WTC11 (cell line): ENCODE measurements at regions not wholly inside any gene's neighbourhood (a gene's known extent, or its start where the extent isn't known, plus 50 kb on each side); places are given as distances from the start of the nearest gene placed in this dataset.

Experiments
- ATAC-seq: fragments of 200-7000 bp; cut with Tn5 transposase; 2 replicates; pipeline ENCODE4 v1.10.0; 2021; ENCODE audit warnings: mild to moderate bottlenecking, moderate library complexity
- CTCF ChIA-PET: fragments of 300-600 bp; sonication (Branson Sonifier 250); formaldehyde crosslinking; loops from one replicate; lab custom pipeline; 2021; ENCODE audit warnings: antibody characterized with exemption; lab: Charles Lee
- POLR2A ChIA-PET: fragments of 350-600 bp; sonication (Branson Sonifier 250); formaldehyde crosslinking; loops from one replicate; lab custom pipeline; 2021; ENCODE audit warnings: antibody characterized with exemption; lab: Charles Lee
- DNase-seq: peaks from one replicate; pipeline ENCODE4 v3.0.0; 2021; ENCODE audit warnings: low spot score
- H3K27ac Mint-ChIP-seq: 2 replicates; pipeline ENCODE4 v1.8.0; 2021; ENCODE audit warnings: mixed read lengths
- H3K27me3 Mint-ChIP-seq: 2 replicates; pipeline ENCODE4 v1.8.0; 2021; ENCODE audit warnings: low read depth, mild to moderate bottlenecking, moderate library complexity, mixed read lengths
- H3K36me3 Mint-ChIP-seq: 2 replicates; pipeline ENCODE4 v1.8.0; 2021; ENCODE audit warnings: mixed read lengths
- H3K4me1 Mint-ChIP-seq: 2 replicates; pipeline ENCODE4 v1.8.0; 2022; ENCODE audit warnings: mixed read lengths
- H3K4me3 Mint-ChIP-seq: 2 replicates; pipeline ENCODE4 v1.8.0; 2021; ENCODE audit warnings: mild to moderate bottlenecking, moderate library complexity, mixed read lengths
- H3K9me3 Mint-ChIP-seq: 2 replicates; pipeline ENCODE4 v1.8.0; 2021; ENCODE audit warnings: mixed read lengths
- FOXK1 ChIP-seq: sonication (generic); formaldehyde crosslinking; IDR thresholded peaks from 2 replicates; pipeline ENCODE4 v1.8.0; 2022; ENCODE audit warnings: mild to moderate bottlenecking, moderate library complexity, missing genetic modification reagents
- NFE2L1 ChIP-seq: sonication (generic); formaldehyde crosslinking; IDR thresholded peaks from 2 replicates; pipeline ENCODE4 v1.8.1; 2023; ENCODE audit warnings: missing genetic modification reagents
- SMAD4 ChIP-seq: sonication (generic); formaldehyde crosslinking; IDR thresholded peaks from 2 replicates; pipeline ENCODE4 v1.8.0; 2022; ENCODE audit warnings: mild to moderate bottlenecking, missing genetic modification reagents
- TCF7 ChIP-seq: sonication (generic); formaldehyde crosslinking; IDR thresholded peaks from 2 replicates; pipeline ENCODE4 v1.8.0; 2022; ENCODE audit warnings: mild to moderate bottlenecking, low read depth, missing genetic modification reagents, moderate library complexity
- ZNF219 ChIP-seq: sonication (generic); formaldehyde crosslinking; IDR thresholded peaks from 2 replicates; pipeline ENCODE4 v1.8.0; 2023; ENCODE audit warnings: missing genetic modification reagents, mild to moderate bottlenecking, borderline replicate concordance
- ZNF232 ChIP-seq: sonication (generic); formaldehyde crosslinking; IDR thresholded peaks from 2 replicates; pipeline ENCODE4 v1.8.0; 2022; ENCODE audit warnings: mild to moderate bottlenecking, missing genetic modification reagents
- TF ChIP-seq, protein P1 (sequence below): fragments of 250-450 bp; sonication (Bioruptor Pico); IDR thresholded peaks from 2 replicates; pipeline ENCODE4 v1.9.0; 2021; ENCODE audit warnings: mild to moderate bottlenecking
- TF ChIP-seq, protein P2 (sequence below): sonication (generic); formaldehyde crosslinking; IDR thresholded peaks from 2 replicates; pipeline ENCODE4 v1.8.1; 2023; ENCODE audit warnings: mild to moderate bottlenecking, missing genetic modification reagents
- TF ChIP-seq, protein P3 (sequence below): sonication (generic); formaldehyde crosslinking; IDR thresholded peaks from 2 replicates; pipeline ENCODE4 v1.8.1; 2023; ENCODE audit warnings: mild to moderate bottlenecking, missing genetic modification reagents, moderate library complexity
- TF ChIP-seq, protein P4 (sequence below): sonication (generic); formaldehyde crosslinking; conservative IDR thresholded peaks from 2 replicates; pipeline ENCODE4 v1.8.1; 2023; ENCODE audit warnings: mild to moderate bottlenecking, low read depth, missing genetic modification reagents, moderate library complexity
- TF ChIP-seq, protein P5 (sequence below): sonication (generic); formaldehyde crosslinking; conservative IDR thresholded peaks from 2 replicates; pipeline ENCODE4 v1.8.1; 2022; ENCODE audit warnings: mild to moderate bottlenecking, missing genetic modification reagents
- TF ChIP-seq, protein P6 (sequence below): fragments of 250-450 bp; sonication (Bioruptor Pico); IDR thresholded peaks from 2 replicates; pipeline ENCODE4 v2.1.2; 2022; ENCODE audit warnings: mild to moderate bottlenecking, moderate library complexity
- TF ChIP-seq, protein P7 (sequence below): sonication (generic); formaldehyde crosslinking; IDR thresholded peaks from 2 replicates; pipeline ENCODE4 v1.8.0; 2023; ENCODE audit warnings: missing genetic modification reagents
- TF ChIP-seq, protein P8 (sequence below): sonication (generic); formaldehyde crosslinking; IDR thresholded peaks from 2 replicates; pipeline ENCODE4 v1.8.0; 2022; ENCODE audit warnings: missing genetic modification reagents
- TF ChIP-seq, protein P9 (sequence below): sonication (generic); formaldehyde crosslinking; IDR thresholded peaks from 2 replicates; pipeline ENCODE4 v1.8.0; 2022; ENCODE audit warnings: mild to moderate bottlenecking, missing genetic modification reagents

DNA sequence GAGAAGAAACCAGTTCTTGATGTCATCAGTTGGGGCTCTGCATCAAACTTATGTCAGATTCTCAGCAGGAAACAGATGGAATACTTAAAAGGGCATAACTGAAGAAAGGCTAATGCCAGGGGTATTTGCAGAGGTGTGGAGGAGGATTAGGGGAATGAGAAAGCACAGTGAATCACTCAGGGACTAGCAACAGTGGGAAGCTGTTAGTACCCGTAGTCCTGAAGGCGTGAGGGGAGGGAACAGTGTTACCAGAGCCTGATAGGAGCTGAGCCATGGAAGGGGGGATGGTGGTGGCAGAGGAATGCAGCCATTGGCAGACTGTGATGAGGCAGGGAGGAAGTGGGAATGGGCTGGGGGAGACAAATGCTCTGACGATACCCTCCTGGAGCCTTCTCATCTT, 162.3 kb downstream of the UTP18 start (continued):
- TF ChIP-seq, protein P1, sequence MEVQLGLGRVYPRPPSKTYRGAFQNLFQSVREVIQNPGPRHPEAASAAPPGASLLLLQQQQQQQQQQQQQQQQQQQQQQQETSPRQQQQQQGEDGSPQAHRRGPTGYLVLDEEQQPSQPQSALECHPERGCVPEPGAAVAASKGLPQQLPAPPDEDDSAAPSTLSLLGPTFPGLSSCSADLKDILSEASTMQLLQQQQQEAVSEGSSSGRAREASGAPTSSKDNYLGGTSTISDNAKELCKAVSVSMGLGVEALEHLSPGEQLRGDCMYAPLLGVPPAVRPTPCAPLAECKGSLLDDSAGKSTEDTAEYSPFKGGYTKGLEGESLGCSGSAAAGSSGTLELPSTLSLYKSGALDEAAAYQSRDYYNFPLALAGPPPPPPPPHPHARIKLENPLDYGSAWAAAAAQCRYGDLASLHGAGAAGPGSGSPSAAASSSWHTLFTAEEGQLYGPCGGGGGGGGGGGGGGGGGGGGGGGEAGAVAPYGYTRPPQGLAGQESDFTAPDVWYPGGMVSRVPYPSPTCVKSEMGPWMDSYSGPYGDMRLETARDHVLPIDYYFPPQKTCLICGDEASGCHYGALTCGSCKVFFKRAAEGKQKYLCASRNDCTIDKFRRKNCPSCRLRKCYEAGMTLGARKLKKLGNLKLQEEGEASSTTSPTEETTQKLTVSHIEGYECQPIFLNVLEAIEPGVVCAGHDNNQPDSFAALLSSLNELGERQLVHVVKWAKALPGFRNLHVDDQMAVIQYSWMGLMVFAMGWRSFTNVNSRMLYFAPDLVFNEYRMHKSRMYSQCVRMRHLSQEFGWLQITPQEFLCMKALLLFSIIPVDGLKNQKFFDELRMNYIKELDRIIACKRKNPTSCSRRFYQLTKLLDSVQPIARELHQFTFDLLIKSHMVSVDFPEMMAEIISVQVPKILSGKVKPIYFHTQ (CRISPR knock-in tag) = no peak
- TF ChIP-seq, protein P2, sequence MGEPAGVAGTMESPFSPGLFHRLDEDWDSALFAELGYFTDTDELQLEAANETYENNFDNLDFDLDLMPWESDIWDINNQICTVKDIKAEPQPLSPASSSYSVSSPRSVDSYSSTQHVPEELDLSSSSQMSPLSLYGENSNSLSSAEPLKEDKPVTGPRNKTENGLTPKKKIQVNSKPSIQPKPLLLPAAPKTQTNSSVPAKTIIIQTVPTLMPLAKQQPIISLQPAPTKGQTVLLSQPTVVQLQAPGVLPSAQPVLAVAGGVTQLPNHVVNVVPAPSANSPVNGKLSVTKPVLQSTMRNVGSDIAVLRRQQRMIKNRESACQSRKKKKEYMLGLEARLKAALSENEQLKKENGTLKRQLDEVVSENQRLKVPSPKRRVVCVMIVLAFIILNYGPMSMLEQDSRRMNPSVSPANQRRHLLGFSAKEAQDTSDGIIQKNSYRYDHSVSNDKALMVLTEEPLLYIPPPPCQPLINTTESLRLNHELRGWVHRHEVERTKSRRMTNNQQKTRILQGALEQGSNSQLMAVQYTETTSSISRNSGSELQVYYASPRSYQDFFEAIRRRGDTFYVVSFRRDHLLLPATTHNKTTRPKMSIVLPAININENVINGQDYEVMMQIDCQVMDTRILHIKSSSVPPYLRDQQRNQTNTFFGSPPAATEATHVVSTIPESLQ (CRISPR knock-in tag) = no peak
- TF ChIP-seq, protein P3, sequence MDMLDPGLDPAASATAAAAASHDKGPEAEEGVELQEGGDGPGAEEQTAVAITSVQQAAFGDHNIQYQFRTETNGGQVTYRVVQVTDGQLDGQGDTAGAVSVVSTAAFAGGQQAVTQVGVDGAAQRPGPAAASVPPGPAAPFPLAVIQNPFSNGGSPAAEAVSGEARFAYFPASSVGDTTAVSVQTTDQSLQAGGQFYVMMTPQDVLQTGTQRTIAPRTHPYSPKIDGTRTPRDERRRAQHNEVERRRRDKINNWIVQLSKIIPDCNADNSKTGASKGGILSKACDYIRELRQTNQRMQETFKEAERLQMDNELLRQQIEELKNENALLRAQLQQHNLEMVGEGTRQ = no peak
- TF ChIP-seq, protein P4, sequence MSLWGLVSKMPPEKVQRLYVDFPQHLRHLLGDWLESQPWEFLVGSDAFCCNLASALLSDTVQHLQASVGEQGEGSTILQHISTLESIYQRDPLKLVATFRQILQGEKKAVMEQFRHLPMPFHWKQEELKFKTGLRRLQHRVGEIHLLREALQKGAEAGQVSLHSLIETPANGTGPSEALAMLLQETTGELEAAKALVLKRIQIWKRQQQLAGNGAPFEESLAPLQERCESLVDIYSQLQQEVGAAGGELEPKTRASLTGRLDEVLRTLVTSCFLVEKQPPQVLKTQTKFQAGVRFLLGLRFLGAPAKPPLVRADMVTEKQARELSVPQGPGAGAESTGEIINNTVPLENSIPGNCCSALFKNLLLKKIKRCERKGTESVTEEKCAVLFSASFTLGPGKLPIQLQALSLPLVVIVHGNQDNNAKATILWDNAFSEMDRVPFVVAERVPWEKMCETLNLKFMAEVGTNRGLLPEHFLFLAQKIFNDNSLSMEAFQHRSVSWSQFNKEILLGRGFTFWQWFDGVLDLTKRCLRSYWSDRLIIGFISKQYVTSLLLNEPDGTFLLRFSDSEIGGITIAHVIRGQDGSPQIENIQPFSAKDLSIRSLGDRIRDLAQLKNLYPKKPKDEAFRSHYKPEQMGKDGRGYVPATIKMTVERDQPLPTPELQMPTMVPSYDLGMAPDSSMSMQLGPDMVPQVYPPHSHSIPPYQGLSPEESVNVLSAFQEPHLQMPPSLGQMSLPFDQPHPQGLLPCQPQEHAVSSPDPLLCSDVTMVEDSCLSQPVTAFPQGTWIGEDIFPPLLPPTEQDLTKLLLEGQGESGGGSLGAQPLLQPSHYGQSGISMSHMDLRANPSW (CRISPR knock-in tag) = no peak
- TF ChIP-seq, protein P5, sequence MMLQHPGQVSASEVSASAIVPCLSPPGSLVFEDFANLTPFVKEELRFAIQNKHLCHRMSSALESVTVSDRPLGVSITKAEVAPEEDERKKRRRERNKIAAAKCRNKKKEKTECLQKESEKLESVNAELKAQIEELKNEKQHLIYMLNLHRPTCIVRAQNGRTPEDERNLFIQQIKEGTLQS (CRISPR knock-in tag) = no peak
- TF ChIP-seq FOXK1 (CRISPR knock-in tag) = no peak
- TF ChIP-seq, protein P6, sequence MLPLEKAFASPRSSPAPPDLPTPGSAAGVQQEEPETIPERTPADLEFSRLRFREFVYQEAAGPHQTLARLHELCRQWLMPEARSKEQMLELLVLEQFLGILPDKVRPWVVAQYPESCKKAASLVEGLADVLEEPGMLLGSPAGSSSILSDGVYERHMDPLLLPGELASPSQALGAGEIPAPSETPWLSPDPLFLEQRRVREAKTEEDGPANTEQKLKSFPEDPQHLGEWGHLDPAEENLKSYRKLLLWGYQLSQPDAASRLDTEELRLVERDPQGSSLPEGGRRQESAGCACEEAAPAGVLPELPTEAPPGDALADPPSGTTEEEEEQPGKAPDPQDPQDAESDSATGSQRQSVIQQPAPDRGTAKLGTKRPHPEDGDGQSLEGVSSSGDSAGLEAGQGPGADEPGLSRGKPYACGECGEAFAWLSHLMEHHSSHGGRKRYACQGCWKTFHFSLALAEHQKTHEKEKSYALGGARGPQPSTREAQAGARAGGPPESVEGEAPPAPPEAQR (CRISPR knock-in tag) = no peak

DNA sequence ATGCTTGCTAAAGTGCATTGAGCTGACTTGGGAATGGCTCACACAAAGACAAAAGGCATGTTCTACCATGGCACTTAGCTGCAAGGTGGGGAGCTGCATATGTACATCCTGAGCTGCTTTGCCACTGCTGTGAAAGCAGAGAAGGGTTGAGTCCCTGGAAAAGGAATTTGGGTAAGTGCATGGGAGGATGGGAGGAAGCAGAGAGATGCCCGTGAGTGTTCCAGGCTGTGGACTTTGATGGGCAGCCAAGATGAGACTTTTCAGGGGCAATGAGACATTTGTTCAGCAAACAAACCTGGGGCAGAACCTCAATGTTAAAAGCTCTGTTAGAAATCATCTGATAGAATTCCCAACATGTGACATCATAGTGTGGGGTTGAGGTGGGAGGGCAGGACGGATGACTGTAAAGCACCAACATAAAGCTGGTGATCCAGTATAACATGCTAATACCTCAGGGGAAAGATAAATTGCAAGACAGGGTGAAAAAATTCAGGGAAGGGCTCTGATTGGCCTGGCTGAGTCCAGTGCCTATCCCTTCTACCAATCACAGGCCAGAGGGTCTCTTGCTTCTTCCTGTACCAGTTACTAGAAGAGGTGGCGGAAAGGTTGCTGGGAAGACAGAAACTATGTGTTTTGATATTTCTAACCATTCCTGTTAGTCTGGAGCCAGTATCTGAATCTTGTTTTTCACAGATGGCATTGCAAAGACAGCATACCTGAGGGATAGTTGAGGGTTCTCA, 163.2 kb downstream of the UTP18 start:
- ATAC-seq = no peak
- Mint-ChIP-seq H3K27me3 (peaks cover 4% of the 10 kb centered on the region; the same call in 1 of the 2 replicates), H3K4me1 (peaks cover 12% of the 10 kb centered on the region), H3K4me3 (no peak overlapping the region), H3K27ac (no peak overlapping the region), H3K9me3 (peaks cover 20% of the 10 kb centered on the region), H3K36me3 (no peaks in the 10 kb centered on the region)
- no peak for DNase-seq
- CTCF ChIA-PET = interaction anchor here (0.8 to 1.6 kb wide), 2 partner anchors 12 to 64 kb away, joined by 5 to 7 read pairs; no protein-coding TSS in a partner anchor
- POLR2A ChIA-PET = no interaction called here
- TF ChIP-seq TCF7 (CRISPR knock-in tag) = no peak
- TF ChIP-seq, protein P3 = no peak
- TF ChIP-seq ZNF219 (CRISPR knock-in tag) = no peak
- TF ChIP-seq ZNF232 (CRISPR knock-in tag) = no peak
- TF ChIP-seq, protein P7, sequence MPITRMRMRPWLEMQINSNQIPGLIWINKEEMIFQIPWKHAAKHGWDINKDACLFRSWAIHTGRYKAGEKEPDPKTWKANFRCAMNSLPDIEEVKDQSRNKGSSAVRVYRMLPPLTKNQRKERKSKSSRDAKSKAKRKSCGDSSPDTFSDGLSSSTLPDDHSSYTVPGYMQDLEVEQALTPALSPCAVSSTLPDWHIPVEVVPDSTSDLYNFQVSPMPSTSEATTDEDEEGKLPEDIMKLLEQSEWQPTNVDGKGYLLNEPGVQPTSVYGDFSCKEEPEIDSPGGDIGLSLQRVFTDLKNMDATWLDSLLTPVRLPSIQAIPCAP (CRISPR knock-in tag) = no peak
- TF ChIP-seq, protein P5 (CRISPR knock-in tag) = no peak
- TF ChIP-seq, protein P8, sequence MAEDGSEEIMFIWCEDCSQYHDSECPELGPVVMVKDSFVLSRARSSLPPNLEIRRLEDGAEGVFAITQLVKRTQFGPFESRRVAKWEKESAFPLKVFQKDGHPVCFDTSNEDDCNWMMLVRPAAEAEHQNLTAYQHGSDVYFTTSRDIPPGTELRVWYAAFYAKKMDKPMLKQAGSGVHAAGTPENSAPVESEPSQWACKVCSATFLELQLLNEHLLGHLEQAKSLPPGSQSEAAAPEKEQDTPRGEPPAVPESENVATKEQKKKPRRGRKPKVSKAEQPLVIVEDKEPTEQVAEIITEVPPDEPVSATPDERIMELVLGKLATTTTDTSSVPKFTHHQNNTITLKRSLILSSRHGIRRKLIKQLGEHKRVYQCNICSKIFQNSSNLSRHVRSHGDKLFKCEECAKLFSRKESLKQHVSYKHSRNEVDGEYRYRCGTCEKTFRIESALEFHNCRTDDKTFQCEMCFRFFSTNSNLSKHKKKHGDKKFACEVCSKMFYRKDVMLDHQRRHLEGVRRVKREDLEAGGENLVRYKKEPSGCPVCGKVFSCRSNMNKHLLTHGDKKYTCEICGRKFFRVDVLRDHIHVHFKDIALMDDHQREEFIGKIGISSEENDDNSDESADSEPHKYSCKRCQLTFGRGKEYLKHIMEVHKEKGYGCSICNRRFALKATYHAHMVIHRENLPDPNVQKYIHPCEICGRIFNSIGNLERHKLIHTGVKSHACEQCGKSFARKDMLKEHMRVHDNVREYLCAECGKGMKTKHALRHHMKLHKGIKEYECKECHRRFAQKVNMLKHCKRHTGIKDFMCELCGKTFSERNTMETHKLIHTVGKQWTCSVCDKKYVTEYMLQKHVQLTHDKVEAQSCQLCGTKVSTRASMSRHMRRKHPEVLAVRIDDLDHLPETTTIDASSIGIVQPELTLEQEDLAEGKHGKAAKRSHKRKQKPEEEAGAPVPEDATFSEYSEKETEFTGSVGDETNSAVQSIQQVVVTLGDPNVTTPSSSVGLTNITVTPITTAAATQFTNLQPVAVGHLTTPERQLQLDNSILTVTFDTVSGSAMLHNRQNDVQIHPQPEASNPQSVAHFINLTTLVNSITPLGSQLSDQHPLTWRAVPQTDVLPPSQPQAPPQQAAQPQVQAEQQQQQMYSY (CRISPR knock-in tag) = no peak
- TF ChIP-seq, protein P9, sequence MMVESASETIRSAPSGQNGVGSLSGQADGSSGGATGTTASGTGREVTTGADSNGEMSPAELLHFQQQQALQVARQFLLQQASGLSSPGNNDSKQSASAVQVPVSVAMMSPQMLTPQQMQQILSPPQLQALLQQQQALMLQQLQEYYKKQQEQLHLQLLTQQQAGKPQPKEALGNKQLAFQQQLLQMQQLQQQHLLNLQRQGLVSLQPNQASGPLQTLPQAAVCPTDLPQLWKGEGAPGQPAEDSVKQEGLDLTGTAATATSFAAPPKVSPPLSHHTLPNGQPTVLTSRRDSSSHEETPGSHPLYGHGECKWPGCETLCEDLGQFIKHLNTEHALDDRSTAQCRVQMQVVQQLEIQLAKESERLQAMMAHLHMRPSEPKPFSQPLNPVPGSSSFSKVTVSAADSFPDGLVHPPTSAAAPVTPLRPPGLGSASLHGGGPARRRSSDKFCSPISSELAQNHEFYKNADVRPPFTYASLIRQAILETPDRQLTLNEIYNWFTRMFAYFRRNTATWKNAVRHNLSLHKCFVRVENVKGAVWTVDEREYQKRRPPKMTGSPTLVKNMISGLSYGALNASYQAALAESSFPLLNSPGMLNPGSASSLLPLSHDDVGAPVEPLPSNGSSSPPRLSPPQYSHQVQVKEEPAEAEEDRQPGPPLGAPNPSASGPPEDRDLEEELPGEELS = no peak
- no peak for TF ChIP-seq NFE2L1 (CRISPR knock-in tag)
- no peak for TF ChIP-seq SMAD4
